Mesothelial cell of epicardium (in vitro differentiated cells): ENCODE measurements at regions not wholly inside any gene's neighbourhood (a gene's known extent, or its start where the extent isn't known, plus 50 kb on each side); places are given as distances from the start of the nearest gene placed in this dataset.

Experiments used
- DNase-seq, 2 experiments: peaks; one replicate each; pipeline ENCODE4 v3.0.0; 2021; ENCODE audit warnings: low spot score in 2 of 2; ENCODE audit not compliant: unreplicated experiment in 2 of 2
- H3K27ac Mint-ChIP-seq: 2 replicates; pipeline ENCODE4 v1.8.0; 2021; ENCODE audit warnings: mixed read lengths
- H3K27me3 Mint-ChIP-seq: 2 replicates; pipeline ENCODE4 v1.8.0; 2021; ENCODE audit warnings: low read depth, mixed read lengths
- H3K36me3 Mint-ChIP-seq: 2 replicates; pipeline ENCODE4 v1.8.0; 2021; ENCODE audit warnings: mixed read lengths
- H3K4me1 Mint-ChIP-seq: 2 replicates; pipeline ENCODE4 v1.8.0; 2021; ENCODE audit warnings: mixed read lengths
- H3K4me3 Mint-ChIP-seq: 2 replicates; pipeline ENCODE4 v1.8.0; 2021; ENCODE audit warnings: mild to moderate bottlenecking, moderate library complexity, mixed read lengths
- H3K9me3 Mint-ChIP-seq: 2 replicates; pipeline ENCODE4 v1.8.0; 2021; ENCODE audit warnings: mixed read lengths
- CTCF ChIP-seq: fragments of 200-600 bp; sonication (generic); IDR thresholded peaks from one replicate; pipeline ENCODE4 v1.5.0; 2021; ENCODE audit warnings: antibody characterized with exemption; ENCODE audit not compliant: unreplicated experiment

DNA sequence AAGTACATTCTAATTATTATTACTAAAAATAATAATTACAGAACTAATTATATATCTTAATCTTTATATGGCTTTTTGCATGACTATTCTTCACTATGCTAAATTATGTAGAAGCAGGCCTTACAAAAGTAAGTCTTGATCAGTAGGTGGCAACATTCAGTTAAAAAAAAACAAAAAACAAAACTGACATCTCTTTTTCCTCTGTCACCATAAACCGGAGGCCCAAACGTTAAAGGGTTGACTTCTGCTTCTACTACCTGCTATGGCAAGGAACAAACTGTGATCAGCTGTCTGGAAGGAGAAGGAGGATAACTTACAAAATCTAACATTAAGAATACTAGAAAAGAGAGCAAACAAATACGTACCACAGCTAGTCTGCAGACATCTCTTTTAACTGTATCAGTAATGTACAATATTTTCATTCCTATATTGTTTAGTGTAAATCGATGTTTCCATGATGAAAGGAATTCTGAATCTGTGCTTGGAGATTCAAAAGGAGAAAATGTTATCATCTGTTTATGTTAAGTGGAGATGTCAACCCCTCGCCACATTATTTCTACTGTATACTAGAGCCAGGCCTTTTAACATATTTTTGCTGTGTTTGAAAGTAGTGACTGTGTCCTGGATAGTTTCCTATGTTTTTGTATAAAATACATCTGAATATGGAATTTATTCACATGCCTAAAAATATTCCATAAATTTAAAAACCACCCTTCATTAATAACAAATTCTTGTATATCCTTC is 1525.4 kb downstream of the SLITRK1 start:
- no peak for DNase-seq
- Mint-ChIP-seq H3K9me3 (no peaks in the 10 kb centered on the region), H3K4me3 (no peak overlapping the region), H3K27me3 (no peaks in the 10 kb centered on the region), H3K36me3 (no peaks in the 10 kb centered on the region), H3K4me1 (peaks cover 23% of the 10 kb centered on the region), H3K27ac (peak overlapping the region; percentile 69)
- TF ChIP-seq CTCF = no peak

DNA sequence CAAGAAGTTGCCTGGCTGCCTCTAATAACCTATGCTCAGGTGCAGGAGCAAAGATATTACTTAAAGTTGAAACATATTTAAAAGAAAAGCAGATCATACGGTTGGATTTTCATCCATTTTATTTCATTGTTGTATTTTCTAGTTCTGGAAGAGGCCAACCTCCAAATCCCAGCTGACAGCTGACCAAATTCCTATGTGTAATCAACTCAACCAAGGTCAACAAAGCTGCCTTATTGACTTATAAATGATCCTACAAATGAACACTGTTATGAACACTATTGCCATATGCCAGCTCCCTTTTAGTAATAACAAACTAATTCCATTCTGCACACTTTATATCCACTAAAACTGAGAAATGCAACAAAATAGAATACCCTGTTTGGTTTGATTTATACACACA is 1537.4 kb downstream of the SLITRK1 start:
- TF ChIP-seq CTCF = no peak
- no peak overlapping the region for H3K4me3 Mint-ChIP-seq

DNA sequence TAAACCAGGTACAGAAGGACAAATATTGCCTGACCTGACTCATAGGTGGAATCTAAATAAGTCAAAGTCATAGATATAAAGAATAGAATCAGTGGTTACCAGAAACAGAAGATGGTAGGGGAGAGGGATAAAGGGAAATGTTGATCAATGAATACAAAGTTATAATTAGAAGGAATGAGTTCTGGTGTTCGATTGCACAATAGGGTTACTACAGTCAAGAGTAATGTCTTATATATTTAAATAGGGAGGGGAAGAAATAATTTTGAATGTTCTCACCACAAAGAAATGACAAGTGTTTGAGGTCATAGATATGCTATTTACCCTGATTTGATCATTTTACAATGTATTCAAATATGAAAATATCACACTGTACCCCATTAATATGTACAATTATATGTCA is 1541.2 kb downstream of the SLITRK1 start:
- Mint-ChIP-seq H3K9me3 (peaks cover 4% of the 10 kb centered on the region), H3K4me3 (no peak overlapping the region), H3K36me3 (no peaks in the 10 kb centered on the region), H3K4me1 (no peaks in the 10 kb centered on the region), H3K27me3 (no peaks in the 10 kb centered on the region), H3K27ac (no peak overlapping the region)
- no peak for TF ChIP-seq CTCF
- DNase-seq = no peak

More for the DNA sequence above, 1537.4 kb downstream of the SLITRK1 start:
- H3K27ac Mint-ChIP-seq = no peak overlapping the region
- DNase-seq = no peak
- H3K36me3 Mint-ChIP-seq = no peaks in the 10 kb centered on the region
- H3K27me3 Mint-ChIP-seq = no peaks in the 10 kb centered on the region
- no peaks in the 10 kb centered on the region for H3K4me1 Mint-ChIP-seq
- H3K9me3 Mint-ChIP-seq = no peaks in the 10 kb centered on the region

DNA sequence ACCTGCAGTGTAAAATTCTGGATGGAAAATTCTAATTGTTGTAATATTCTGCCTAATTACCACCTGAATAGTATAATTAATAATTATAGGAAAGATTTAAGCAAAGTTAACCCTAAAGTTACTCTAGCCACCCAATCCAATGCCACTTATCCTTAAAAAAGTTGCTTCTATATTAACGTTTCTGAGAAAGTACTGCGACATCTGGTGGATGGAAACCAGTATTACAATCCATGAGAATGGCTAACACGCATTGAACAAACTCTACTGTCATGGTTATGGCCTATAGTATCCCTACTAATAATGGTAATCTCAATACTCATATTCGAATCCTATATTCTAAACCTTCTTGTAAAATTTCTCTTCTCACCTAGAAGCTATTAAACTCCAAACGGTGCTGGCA is 1551.8 kb downstream of the SLITRK1 start:
- TF ChIP-seq CTCF = peak; percentile 58
- H3K27me3 Mint-ChIP-seq = no peaks in the 10 kb centered on the region
- H3K36me3 Mint-ChIP-seq = peaks cover 2% of the 10 kb centered on the region
- H3K9me3 Mint-ChIP-seq = peaks cover 12% of the 10 kb centered on the region
- peaks cover 8% of the 10 kb centered on the region for H3K4me1 Mint-ChIP-seq
- DNase-seq = no peak
- H3K4me3 Mint-ChIP-seq = no peak overlapping the region
- H3K27ac Mint-ChIP-seq = no peak overlapping the region

DNA sequence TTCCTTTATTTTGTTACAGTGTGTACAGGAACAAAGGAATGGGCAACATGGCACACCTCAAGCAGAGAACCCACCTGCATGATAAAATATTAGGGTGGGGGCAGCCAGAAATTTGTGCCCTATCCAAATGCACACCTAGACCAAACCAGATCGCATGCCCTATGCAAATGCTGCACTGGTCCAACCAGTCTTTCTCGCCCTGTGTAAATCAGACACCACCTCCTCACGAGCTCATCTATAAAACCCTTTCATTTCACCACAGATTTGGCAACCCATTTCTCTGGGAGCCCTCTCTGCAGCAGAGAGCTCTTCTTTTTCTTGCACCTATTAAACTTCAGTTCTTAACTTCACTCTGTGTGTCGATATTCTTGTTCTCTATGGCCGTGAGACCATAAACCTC is 1559.2 kb downstream of the SLITRK1 start:
- TF ChIP-seq CTCF = no peak
- Mint-ChIP-seq H3K27ac (no peak overlapping the region), H3K36me3 (peaks cover 7% of the 10 kb centered on the region), H3K4me3 (no peak overlapping the region), H3K9me3 (peaks cover 41% of the 10 kb centered on the region), H3K27me3 (no peaks in the 10 kb centered on the region), H3K4me1 (peaks cover 21% of the 10 kb centered on the region)
- DNase-seq = no peak

DNA sequence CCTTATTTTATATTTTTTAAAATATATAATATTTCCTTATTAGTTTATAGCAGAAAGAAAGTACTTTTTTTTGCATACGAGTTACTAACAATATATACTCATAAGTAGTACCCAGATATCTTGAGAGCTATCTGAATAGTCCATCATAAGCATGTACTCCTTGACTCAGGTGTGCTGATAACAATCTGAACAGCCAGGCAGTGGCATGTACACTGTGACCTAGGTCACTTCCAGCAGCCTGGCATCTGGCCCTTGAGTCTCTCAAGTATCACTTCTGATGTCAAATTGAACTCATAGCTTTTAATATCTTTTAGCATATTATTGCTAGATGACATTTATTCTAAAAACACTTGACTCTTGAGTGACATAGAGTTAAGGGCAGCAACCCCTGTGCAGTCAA is 1576.7 kb downstream of the SLITRK1 start:
- Mint-ChIP-seq H3K9me3 (peaks cover 26% of the 10 kb centered on the region), H3K27ac (no peak overlapping the region), H3K4me3 (no peak overlapping the region), H3K27me3 (no peaks in the 10 kb centered on the region), H3K36me3 (peaks cover 1% of the 10 kb centered on the region), H3K4me1 (no peaks in the 10 kb centered on the region)
- no peak for DNase-seq
- no peak for TF ChIP-seq CTCF
